ENCODE measurements at regions not wholly inside any gene's neighbourhood (a gene's known extent, or its start where the extent isn't known, plus 50 kb on each side); places are given as distances from the start of the nearest gene placed in this dataset.

DNA sequence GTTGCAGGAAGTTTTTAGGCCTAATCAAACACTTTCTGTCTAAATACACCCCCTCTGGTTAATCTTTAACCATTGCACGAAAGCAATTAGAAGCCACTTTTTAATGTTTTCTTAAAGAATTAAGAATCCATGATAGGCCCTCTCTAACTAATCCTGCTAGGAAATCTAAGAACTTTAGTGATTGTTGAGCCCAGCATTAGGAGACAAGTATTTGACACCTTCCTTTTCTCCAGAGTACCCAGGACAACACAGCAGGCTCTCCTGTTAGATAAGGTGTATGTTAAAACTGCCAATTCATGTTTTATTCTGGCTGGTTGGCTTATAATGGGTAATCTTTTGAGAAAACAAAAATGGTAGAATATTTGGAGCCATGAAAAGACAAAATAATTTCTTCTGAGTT is 95.0 kb downstream of the ALX1 start:
- intact Hi-C loops (cut with DNase I): no loop called here
- Histone ChIP-seq H3K36me3 (no peaks in the 10 kb centered on the region), H3K4me3 (no peak overlapping the region), H3K9me3 (no peaks in the 10 kb centered on the region), H3K27ac (no peak overlapping the region), H3K27me3 (replicated peaks; ENCODE audit: insufficient read depth) (no peaks in the 10 kb centered on the region), H3K4me1 (replicated peaks) (no peaks in the 10 kb centered on the region)
- WGBS: 40% methylated on average over 1 of the region's 1 CpG
- no peak for DNase-seq (ENCODE audit: low spot score)
- TF ChIP-seq POLR2A (IDR thresholded peaks at IDR 0.05) (no peak), POLR2AphosphoS5 (IDR thresholded peaks at IDR 0.05) (no peak)
- TF ChIP-seq, protein P1, sequence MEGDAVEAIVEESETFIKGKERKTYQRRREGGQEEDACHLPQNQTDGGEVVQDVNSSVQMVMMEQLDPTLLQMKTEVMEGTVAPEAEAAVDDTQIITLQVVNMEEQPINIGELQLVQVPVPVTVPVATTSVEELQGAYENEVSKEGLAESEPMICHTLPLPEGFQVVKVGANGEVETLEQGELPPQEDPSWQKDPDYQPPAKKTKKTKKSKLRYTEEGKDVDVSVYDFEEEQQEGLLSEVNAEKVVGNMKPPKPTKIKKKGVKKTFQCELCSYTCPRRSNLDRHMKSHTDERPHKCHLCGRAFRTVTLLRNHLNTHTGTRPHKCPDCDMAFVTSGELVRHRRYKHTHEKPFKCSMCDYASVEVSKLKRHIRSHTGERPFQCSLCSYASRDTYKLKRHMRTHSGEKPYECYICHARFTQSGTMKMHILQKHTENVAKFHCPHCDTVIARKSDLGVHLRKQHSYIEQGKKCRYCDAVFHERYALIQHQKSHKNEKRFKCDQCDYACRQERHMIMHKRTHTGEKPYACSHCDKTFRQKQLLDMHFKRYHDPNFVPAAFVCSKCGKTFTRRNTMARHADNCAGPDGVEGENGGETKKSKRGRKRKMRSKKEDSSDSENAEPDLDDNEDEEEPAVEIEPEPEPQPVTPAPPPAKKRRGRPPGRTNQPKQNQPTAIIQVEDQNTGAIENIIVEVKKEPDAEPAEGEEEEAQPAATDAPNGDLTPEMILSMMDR (IDR thresholded peaks at IDR 0.05): no peak

DNA sequence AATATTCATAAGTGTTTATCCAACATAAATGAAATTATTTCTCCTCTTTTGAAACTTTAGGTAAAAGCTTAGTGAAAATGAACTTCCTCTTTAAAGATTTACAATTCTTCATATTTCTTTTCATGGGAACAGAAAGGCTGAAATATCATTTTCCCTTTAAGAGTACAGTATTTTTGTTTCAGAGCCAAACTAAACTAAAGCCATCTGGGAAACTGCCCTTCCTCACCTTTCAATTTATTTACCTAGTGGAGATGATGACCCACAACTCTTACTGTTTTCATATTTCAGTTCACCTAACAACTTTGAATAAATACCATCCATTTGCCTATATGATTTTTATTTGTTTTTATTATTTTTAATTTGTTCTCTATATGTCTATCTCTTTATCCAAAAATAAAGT is 105.4 kb downstream of the ALX1 start:
- Histone ChIP-seq H3K4me1 (replicated peaks) (no peaks in the 10 kb centered on the region), H3K4me3 (no peak overlapping the region), H3K36me3 (no peaks in the 10 kb centered on the region), H3K27ac (no peak overlapping the region), H3K27me3 (replicated peaks; ENCODE audit: insufficient read depth) (no peaks in the 10 kb centered on the region), H3K9me3 (no peaks in the 10 kb centered on the region)
- no peak for DNase-seq (ENCODE audit: low spot score)
- TF ChIP-seq, protein P1 (IDR thresholded peaks at IDR 0.05): no peak
- TF ChIP-seq POLR2A (IDR thresholded peaks at IDR 0.05): no peak
- TF ChIP-seq POLR2AphosphoS5 (IDR thresholded peaks at IDR 0.05): no peak
- intact Hi-C loops (cut with DNase I): no loop called here

DNA sequence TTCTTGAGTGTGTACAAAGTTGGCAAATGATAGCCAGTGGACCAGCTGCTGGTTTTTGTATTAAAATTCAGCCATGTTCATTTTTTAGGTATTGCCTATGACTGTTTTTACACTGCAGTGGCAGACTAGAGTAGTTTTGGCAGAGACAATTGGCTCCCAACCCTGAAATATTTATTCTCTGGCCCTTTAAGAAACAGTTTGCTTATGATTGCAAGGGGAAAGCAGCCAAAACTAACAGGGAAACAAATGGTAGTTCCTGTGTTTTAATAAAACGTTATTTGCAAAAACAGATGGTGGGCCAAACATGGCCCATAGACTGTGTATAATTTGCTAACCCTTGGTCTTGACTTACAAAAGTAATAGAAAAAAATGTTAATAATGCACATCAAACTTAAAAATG is 110.2 kb downstream of the ALX1 start:
- TF ChIP-seq, protein P1 (IDR thresholded peaks at IDR 0.05): no peak
- TF ChIP-seq POLR2AphosphoS5 (IDR thresholded peaks at IDR 0.05): no peak
- no peak for TF ChIP-seq POLR2A (IDR thresholded peaks at IDR 0.05)
- no peaks in the 10 kb centered on the region for H3K4me1 ChIP-seq (replicated peaks)
- H3K9me3 ChIP-seq: no peaks in the 10 kb centered on the region
- 27% methylated on average over 1 of the region's 1 CpG for WGBS
- intact Hi-C loops (cut with DNase I): no loop called here
- no peaks in the 10 kb centered on the region for H3K27me3 ChIP-seq (replicated peaks; ENCODE audit: insufficient read depth)
- no peak for DNase-seq (ENCODE audit: low spot score)
- no peak overlapping the region for H3K4me3 ChIP-seq
- no peak overlapping the region for H3K27ac ChIP-seq
- no peaks in the 10 kb centered on the region for H3K36me3 ChIP-seq

DNA sequence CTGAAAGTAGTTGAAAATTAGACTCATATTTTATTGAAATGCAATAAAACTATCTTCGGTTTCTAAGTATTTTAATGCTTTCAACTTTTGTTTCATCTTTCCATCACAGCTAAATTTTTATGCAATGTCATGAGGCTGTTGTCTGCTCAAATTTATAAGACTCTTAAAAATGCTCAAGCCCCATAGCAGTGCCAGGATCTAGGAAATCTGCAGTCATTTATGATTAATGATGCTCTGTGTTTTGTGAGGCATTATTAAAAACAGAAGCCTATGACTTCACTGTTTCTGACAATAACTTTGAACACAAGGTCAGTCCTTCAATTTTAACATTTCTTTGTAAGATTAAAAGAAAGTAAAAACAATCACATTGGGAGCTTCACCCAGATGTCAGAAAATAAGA is 112.5 kb downstream of the ALX1 start:
- Histone ChIP-seq H3K27me3 (replicated peaks; ENCODE audit: insufficient read depth) (no peaks in the 10 kb centered on the region), H3K4me1 (replicated peaks) (no peaks in the 10 kb centered on the region), H3K4me3 (no peak overlapping the region), H3K36me3 (no peaks in the 10 kb centered on the region), H3K27ac (no peak overlapping the region), H3K9me3 (no peaks in the 10 kb centered on the region)
- intact Hi-C loops (cut with DNase I): no loop called here
- no peak for DNase-seq (ENCODE audit: low spot score)
- no peak for TF ChIP-seq POLR2A (IDR thresholded peaks at IDR 0.05)
- TF ChIP-seq, protein P1 (IDR thresholded peaks at IDR 0.05): no peak
- TF ChIP-seq POLR2AphosphoS5 (IDR thresholded peaks at IDR 0.05): no peak
- WGBS: 23% methylated on average over 1 of the region's 1 CpG

DNA sequence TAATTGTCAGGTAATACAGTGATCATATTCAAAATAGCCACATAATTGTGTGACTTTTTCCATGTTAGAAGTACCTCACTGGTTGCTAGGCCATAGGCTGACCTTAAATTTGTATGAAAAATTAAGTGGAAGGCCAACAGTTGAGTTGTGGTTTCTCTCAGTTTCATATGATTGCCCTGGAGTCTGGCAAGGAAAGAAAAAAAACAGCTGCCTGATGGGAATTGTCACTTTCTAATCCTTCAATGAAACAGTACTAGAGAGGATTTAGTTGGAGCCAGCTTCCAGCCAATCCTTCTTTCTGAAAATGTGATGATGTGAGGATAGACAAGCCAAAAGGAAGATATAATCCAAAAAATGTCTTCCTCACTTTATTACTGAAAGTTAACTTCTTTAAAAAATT is 113.6 kb downstream of the ALX1 start:
- Histone ChIP-seq H3K4me3 (no peak overlapping the region), H3K27me3 (replicated peaks; ENCODE audit: insufficient read depth) (no peaks in the 10 kb centered on the region), H3K4me1 (replicated peaks) (no peaks in the 10 kb centered on the region), H3K36me3 (no peaks in the 10 kb centered on the region), H3K27ac (no peak overlapping the region), H3K9me3 (no peaks in the 10 kb centered on the region)
- intact Hi-C loops (cut with DNase I): no loop called here
- no peak for TF ChIP-seq POLR2AphosphoS5 (IDR thresholded peaks at IDR 0.05)
- TF ChIP-seq POLR2A (IDR thresholded peaks at IDR 0.05): no peak
- TF ChIP-seq, protein P1 (IDR thresholded peaks at IDR 0.05): no peak
- no peak for DNase-seq (ENCODE audit: low spot score)
